Hepatocyte (in vitro differentiated cells): ENCODE measurements at regions not wholly inside any gene's neighbourhood (a gene's known extent, or its start where the extent isn't known, plus 50 kb on each side); places are given as distances from the start of the nearest gene placed in this dataset.

Experiments
- DNase-seq: peaks from one replicate; pipeline ENCODE4 v3.0.0-alpha.2; 2016; ENCODE audit warnings: low spot score
- H2AFZ ChIP-seq: fragments of 200-600 bp; sonication (generic); 2 replicates; pipeline ENCODE4 v1.6.0; 2016; ENCODE audit warnings: antibody characterized with exemption, mild to moderate bottlenecking
- H3K27ac ChIP-seq: fragments of 200-600 bp; sonication (generic); 2 replicates; pipeline ENCODE4 v1.5.1; 2016; ENCODE audit warnings: mild to moderate bottlenecking
- H3K27me3 ChIP-seq: fragments of 200-600 bp; sonication (generic); 2 replicates; pipeline ENCODE4 v1.6.1; 2016
- H3K36me3 ChIP-seq: fragments of 200-600 bp; sonication (generic); replicated peaks from 2 replicates; pipeline ENCODE4 v1.5.1; 2016; ENCODE audit warnings: low read depth; ENCODE audit not compliant: insufficient read depth
- H3K4me1 ChIP-seq: fragments of 200-600 bp; sonication (generic); 2 replicates; pipeline ENCODE4 v1.5.1; 2016; ENCODE audit warnings: mild to moderate bottlenecking, moderate library complexity; ENCODE audit not compliant: insufficient read depth
- H3K4me2 ChIP-seq: fragments of 200-600 bp; sonication (generic); 2 replicates; pipeline ENCODE4 v1.6.0; 2016
- H3K4me3 ChIP-seq: fragments of 200-600 bp; sonication (generic); 2 replicates; pipeline ENCODE4 v1.5.1; 2016; ENCODE audit warnings: mild to moderate bottlenecking
- H3K79me2 ChIP-seq: fragments of 200-600 bp; sonication (generic); 2 replicates; pipeline ENCODE4 v1.6.0; 2017; ENCODE audit warnings: mild to moderate bottlenecking
- H3K9me2 ChIP-seq: fragments of 200-600 bp; sonication (generic); replicated peaks from 2 replicates; pipeline ENCODE4 v1.6.0; 2017; ENCODE audit warnings: mild to moderate bottlenecking; ENCODE audit not compliant: insufficient read depth
- H3K9me3 ChIP-seq: fragments of 200-600 bp; sonication (generic); 2 replicates; pipeline ENCODE4 v1.5.1; 2016; ENCODE audit warnings: low read depth, mild to moderate bottlenecking
- H4K20me1 ChIP-seq: fragments of 200-600 bp; sonication (generic); 2 replicates; pipeline ENCODE4 v1.6.0; 2016; ENCODE audit warnings: mild to moderate bottlenecking; ENCODE audit not compliant: insufficient read depth, poor library complexity, severe bottlenecking
- CTCF ChIP-seq: fragments of 200-600 bp; sonication (generic); IDR thresholded peaks from 2 replicates; pipeline ENCODE4 v1.5.1; 2016; ENCODE audit warnings: antibody characterized with exemption, mild to moderate bottlenecking; ENCODE audit not compliant: poor library complexity
- EZH2 ChIP-seq: fragments of 200-600 bp; sonication (generic); IDR thresholded peaks from 2 replicates; pipeline ENCODE4 v1.6.1; 2016; ENCODE audit warnings: antibody characterized with exemption, mild to moderate bottlenecking, borderline replicate concordance
- EZH2phosphoT487 ChIP-seq: fragments of 200-600 bp; sonication (generic); IDR thresholded peaks from one replicate; pipeline ENCODE4 v1.6.1; 2018; ENCODE audit warnings: antibody characterized with exemption, mild to moderate bottlenecking, low read depth, moderate library complexity; ENCODE audit not compliant: unreplicated experiment, severe bottlenecking
- WGBS: methylation state at CpG from one replicate; pipeline ENCODE4 v1.1.6; 2016; ENCODE audit warnings: low lambda C conversion rate; ENCODE audit errors: missing lambda C conversion rate; 5-methylcytosine and 5-hydroxymethylcytosine counted together

- H4K20me1 ChIP-seq: no peaks in the 10 kb centered on the region
- H3K4me3 ChIP-seq: no peak overlapping the region
- H3K9me2 ChIP-seq: no peaks in the 10 kb centered on the region
- no peak overlapping the region for H3K27ac ChIP-seq
- H2AFZ ChIP-seq: no peak overlapping the region
- H3K9me3 ChIP-seq: no peaks in the 10 kb centered on the region
- no peaks in the 10 kb centered on the region for H3K36me3 ChIP-seq
- H3K79me2 ChIP-seq: no peaks in the 10 kb centered on the region
- 51% methylated on average over 7 of the region's 7 CpGs for WGBS
- DNase-seq: peak; percentile 76
- H3K4me1 ChIP-seq: peaks cover 25% of the 10 kb centered on the region
- no peaks in the 10 kb centered on the region for H3K27me3 ChIP-seq
- peak; percentile 76 for TF ChIP-seq CTCF
- no peak for TF ChIP-seq EZH2phosphoT487
- no peak for TF ChIP-seq EZH2
- H3K4me2 ChIP-seq: peak overlapping the region; percentile 13
Observed at GRCh38 chr9:82606492-82607382, 456.2 kb downstream of the RASEF start.

- WGBS: 54% methylated on average over 4 of the region's 4 CpGs
- no peaks in the 10 kb centered on the region for H3K9me2 ChIP-seq
- DNase-seq: no peak
- TF ChIP-seq EZH2: no peak
- no peak for TF ChIP-seq EZH2phosphoT487
- H3K4me3 ChIP-seq: no peak overlapping the region
- no peaks in the 10 kb centered on the region for H3K27me3 ChIP-seq
- H2AFZ ChIP-seq: no peak overlapping the region
- H4K20me1 ChIP-seq: no peaks in the 10 kb centered on the region
- H3K9me3 ChIP-seq: no peaks in the 10 kb centered on the region
- no peak overlapping the region for H3K27ac ChIP-seq
- peaks cover 24% of the 10 kb centered on the region for H3K4me1 ChIP-seq
- no peak overlapping the region for H3K4me2 ChIP-seq
- H3K79me2 ChIP-seq: no peaks in the 10 kb centered on the region
- no peaks in the 10 kb centered on the region for H3K36me3 ChIP-seq
Observed at GRCh38 chr9:82608487-82608886, 454.5 kb downstream of the RASEF start.

GRCh38 chr9:82612942-82613341 lies 450.0 kb downstream of the RASEF start:
- Histone ChIP-seq H2AFZ (no peak overlapping the region), H3K9me3 (no peaks in the 10 kb centered on the region), H3K4me3 (no peak overlapping the region), H3K79me2 (no peaks in the 10 kb centered on the region), H4K20me1 (no peaks in the 10 kb centered on the region), H3K27me3 (no peaks in the 10 kb centered on the region), H3K4me1 (no peaks in the 10 kb centered on the region), H3K27ac (no peak overlapping the region), H3K36me3 (no peaks in the 10 kb centered on the region), H3K9me2 (no peaks in the 10 kb centered on the region), H3K4me2 (no peak overlapping the region)
- 94% methylated on average over 5 of the region's 5 CpGs for WGBS
- TF ChIP-seq EZH2 (no peak), CTCF (no peak), EZH2phosphoT487 (no peak)
- no peak for DNase-seq

- WGBS: 96% methylated on average over 3 of the region's 3 CpGs
- Histone ChIP-seq H3K36me3 (no peaks in the 10 kb centered on the region), H3K79me2 (no peaks in the 10 kb centered on the region), H4K20me1 (no peaks in the 10 kb centered on the region), H3K27ac (no peak overlapping the region), H3K27me3 (no peaks in the 10 kb centered on the region), H2AFZ (no peak overlapping the region), H3K4me2 (no peak overlapping the region), H3K9me3 (no peaks in the 10 kb centered on the region), H3K4me1 (no peaks in the 10 kb centered on the region), H3K4me3 (no peak overlapping the region), H3K9me2 (no peaks in the 10 kb centered on the region)
- TF ChIP-seq CTCF: no peak
- no peak for DNase-seq
Observed at GRCh38 chr9:82613498-82613897, 449.4 kb downstream of the RASEF start.
